ENCODE measurements at regions not wholly inside any gene's neighbourhood (a gene's known extent, or its start where the extent isn't known, plus 50 kb on each side); places are given as distances from the start of the nearest gene placed in this dataset.

DNA sequence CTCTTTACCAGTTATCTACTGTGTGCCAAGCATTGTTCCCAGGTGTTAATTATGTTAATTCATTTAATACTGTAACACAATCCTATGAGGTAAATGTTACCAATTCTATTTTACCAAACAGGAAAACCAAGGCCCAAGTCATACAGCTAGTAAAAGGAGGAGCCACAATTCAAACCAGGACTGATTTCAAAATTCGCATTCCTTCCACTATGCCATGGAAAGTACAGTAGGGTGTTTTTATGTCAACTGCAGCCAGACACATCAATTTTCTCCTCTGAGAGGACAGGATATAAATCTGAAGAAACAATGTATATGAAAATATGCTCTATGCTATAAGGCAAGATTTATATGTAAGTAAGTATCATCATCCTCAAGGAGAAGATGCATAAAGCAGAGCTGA is 104.3 kb downstream of the RPL27A start:
- TF ChIP-seq, protein P1, sequence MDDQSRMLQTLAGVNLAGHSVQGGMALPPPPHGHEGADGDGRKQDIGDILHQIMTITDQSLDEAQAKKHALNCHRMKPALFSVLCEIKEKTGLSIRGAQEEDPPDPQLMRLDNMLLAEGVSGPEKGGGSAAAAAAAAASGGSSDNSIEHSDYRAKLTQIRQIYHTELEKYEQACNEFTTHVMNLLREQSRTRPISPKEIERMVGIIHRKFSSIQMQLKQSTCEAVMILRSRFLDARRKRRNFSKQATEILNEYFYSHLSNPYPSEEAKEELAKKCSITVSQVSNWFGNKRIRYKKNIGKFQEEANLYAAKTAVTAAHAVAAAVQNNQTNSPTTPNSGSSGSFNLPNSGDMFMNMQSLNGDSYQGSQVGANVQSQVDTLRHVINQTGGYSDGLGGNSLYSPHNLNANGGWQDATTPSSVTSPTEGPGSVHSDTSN (IDR thresholded peaks at IDR 0.05) = no peak
- TF ChIP-seq, protein P2, sequence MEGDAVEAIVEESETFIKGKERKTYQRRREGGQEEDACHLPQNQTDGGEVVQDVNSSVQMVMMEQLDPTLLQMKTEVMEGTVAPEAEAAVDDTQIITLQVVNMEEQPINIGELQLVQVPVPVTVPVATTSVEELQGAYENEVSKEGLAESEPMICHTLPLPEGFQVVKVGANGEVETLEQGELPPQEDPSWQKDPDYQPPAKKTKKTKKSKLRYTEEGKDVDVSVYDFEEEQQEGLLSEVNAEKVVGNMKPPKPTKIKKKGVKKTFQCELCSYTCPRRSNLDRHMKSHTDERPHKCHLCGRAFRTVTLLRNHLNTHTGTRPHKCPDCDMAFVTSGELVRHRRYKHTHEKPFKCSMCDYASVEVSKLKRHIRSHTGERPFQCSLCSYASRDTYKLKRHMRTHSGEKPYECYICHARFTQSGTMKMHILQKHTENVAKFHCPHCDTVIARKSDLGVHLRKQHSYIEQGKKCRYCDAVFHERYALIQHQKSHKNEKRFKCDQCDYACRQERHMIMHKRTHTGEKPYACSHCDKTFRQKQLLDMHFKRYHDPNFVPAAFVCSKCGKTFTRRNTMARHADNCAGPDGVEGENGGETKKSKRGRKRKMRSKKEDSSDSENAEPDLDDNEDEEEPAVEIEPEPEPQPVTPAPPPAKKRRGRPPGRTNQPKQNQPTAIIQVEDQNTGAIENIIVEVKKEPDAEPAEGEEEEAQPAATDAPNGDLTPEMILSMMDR (IDR thresholded peaks at IDR 0.05) = peak; percentile 38
- no peak for TF ChIP-seq JUND (IDR thresholded peaks at IDR 0.05)
- no peaks in the 10 kb centered on the region for H3K27me3 ChIP-seq (ENCODE audit: insufficient read depth)
- H3K36me3 ChIP-seq (replicated peaks in 1 of 2; ENCODE audit: control insufficient read depth in 1 of 2, insufficient read depth in 2 of 2, low read length in 1 of 2) = peaks cover 0 to 8% of the 10 kb centered on the region in 2 experiments
- H3K4me3 ChIP-seq (ENCODE audit: low read depth in 2 of 2, low read length in 1 of 2) = no peak overlapping the region
- H3K4me1 ChIP-seq (ENCODE audit: control insufficient read depth in 1 of 2, insufficient read depth in 2 of 2, low read depth in 1 of 2, low read length in 1 of 2) = peaks cover 0 to 9% of the 10 kb centered on the region in 2 experiments; a peak in 2 of 4 replicates
- peaks cover 54% of the 10 kb centered on the region for H3K79me2 ChIP-seq (ENCODE audit: insufficient read depth)
- H3K9me2 ChIP-seq = no peaks in the 10 kb centered on the region
- no peak overlapping the region for H3K27ac ChIP-seq (ENCODE audit: low read depth in 2 of 2, low read length in 1 of 2)
- H3F3A ChIP-seq (replicated peaks; ENCODE audit: insufficient read depth) = peaks cover 4% of the 10 kb centered on the region
- CTCF ChIA-PET = interaction anchor here (1.0 to 1.5 kb wide), 5 partner anchors 8 to 173 kb away, joined by 3 to 5 read pairs (median 3); no protein-coding TSS in a partner anchor
- no peak overlapping the region for H3K4me2 ChIP-seq
- POLR2A ChIA-PET = no interaction called here
- WGBS (ENCODE audit: low lambda C conversion rate) = 95% methylated on average over 1 of the region's 1 CpG
- no peak for DNase-seq
- H3K9me3 ChIP-seq = no peaks in the 10 kb centered on the region
- peaks cover 6% of the 10 kb centered on the region; the same call in 1 of the 2 replicates for H4K20me1 ChIP-seq (ENCODE audit: insufficient read depth)
- H2AFZ ChIP-seq (ENCODE audit: low read depth) = no peak overlapping the region
- H3K9ac ChIP-seq = no peak overlapping the region

DNA sequence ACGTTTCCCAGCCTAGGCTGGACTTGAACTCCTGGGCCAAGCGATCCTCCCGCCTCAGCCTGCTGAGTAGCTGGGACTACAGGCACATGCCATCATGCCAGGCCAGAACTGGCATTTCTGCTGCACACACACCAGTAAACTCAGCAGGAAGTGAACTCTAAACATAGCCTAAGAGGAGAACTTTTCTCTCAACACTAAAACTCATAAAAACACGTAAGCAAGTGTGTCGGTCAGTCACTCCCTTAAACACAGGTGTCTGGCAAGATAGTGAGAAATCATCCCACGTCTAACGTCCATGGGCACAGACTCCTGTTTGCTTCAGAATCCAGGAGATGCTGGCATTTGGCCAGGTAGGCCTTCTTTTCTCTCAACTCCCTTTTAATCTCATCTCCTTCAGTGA is 104.8 kb downstream of the RPL27A start:
- Histone ChIP-seq H3K4me3 (ENCODE audit: low read depth in 2 of 2, low read length in 1 of 2) (no peak overlapping the region), H3K4me1 (ENCODE audit: control insufficient read depth in 1 of 2, insufficient read depth in 2 of 2, low read depth in 1 of 2, low read length in 1 of 2) (peaks cover 0 to 9% of the 10 kb centered on the region in 2 experiments; a peak in 2 of 4 replicates), H3K79me2 (ENCODE audit: insufficient read depth) (peaks cover 57% of the 10 kb centered on the region), H3K9ac (no peak overlapping the region), H3K9me3 (no peaks in the 10 kb centered on the region), H3K27me3 (ENCODE audit: insufficient read depth) (no peaks in the 10 kb centered on the region), H3F3A (replicated peaks; ENCODE audit: insufficient read depth) (peaks cover 4% of the 10 kb centered on the region), H2AFZ (ENCODE audit: low read depth) (no peak overlapping the region), H3K27ac (ENCODE audit: low read depth in 2 of 2, low read length in 1 of 2) (no peak overlapping the region), H3K4me2 (no peak overlapping the region), H4K20me1 (ENCODE audit: insufficient read depth) (peaks cover 6% of the 10 kb centered on the region; the same call in 1 of the 2 replicates), H3K9me2 (no peaks in the 10 kb centered on the region), H3K36me3 (replicated peaks in 1 of 2; ENCODE audit: control insufficient read depth in 1 of 2, insufficient read depth in 2 of 2, low read length in 1 of 2) (peaks cover 0 to 6% of the 10 kb centered on the region in 2 experiments)
- ChIA-PET CTCF (interaction anchor here (1.0 to 1.5 kb wide), 4 partner anchors 10 to 172 kb away, joined by 3 to 5 read pairs (median 3); no protein-coding TSS in a partner anchor), POLR2A (no interaction called here)
- no peak for TF ChIP-seq GABPA (IDR thresholded peaks at IDR 0.05; ENCODE audit: low read depth)
- TF ChIP-seq IRF3 (IDR thresholded peaks at IDR 0.05; ENCODE audit: low read depth, low read length) = no peak
- TF ChIP-seq YY1 (IDR thresholded peaks at IDR 0.05; ENCODE audit: low read depth) = no peak
- TF ChIP-seq TAF1 (IDR thresholded peaks at IDR 0.05; ENCODE audit: borderline replicate concordance, low read depth, low read length) = no peak
- no peak for TF ChIP-seq RCOR1 (IDR thresholded peaks at IDR 0.05; ENCODE audit: low read length)
- no peak for TF ChIP-seq MAX (IDR thresholded peaks at IDR 0.05; ENCODE audit: low read depth)
- TF ChIP-seq, protein P1 (IDR thresholded peaks at IDR 0.05) = no peak
- TF ChIP-seq RAD21 (IDR thresholded peaks at IDR 0.05; ENCODE audit: low read length) = no peak
- no peak for TF ChIP-seq GATA2 (CRISPR knock-in tag; IDR thresholded peaks at IDR 0.05)
- no peak for TF ChIP-seq FOSL2 (IDR thresholded peaks at IDR 0.05; ENCODE audit: borderline replicate concordance, low read depth)
- TF ChIP-seq RFX5 (IDR thresholded peaks at IDR 0.05; ENCODE audit: low read length) = no peak
- TF ChIP-seq, protein P3, sequence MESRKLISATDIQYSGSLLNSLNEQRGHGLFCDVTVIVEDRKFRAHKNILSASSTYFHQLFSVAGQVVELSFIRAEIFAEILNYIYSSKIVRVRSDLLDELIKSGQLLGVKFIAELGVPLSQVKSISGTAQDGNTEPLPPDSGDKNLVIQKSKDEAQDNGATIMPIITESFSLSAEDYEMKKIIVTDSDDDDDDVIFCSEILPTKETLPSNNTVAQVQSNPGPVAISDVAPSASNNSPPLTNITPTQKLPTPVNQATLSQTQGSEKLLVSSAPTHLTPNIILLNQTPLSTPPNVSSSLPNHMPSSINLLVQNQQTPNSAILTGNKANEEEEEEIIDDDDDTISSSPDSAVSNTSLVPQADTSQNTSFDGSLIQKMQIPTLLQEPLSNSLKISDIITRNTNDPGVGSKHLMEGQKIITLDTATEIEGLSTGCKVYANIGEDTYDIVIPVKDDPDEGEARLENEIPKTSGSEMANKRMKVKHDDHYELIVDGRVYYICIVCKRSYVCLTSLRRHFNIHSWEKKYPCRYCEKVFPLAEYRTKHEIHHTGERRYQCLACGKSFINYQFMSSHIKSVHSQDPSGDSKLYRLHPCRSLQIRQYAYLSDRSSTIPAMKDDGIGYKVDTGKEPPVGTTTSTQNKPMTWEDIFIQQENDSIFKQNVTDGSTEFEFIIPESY (IDR thresholded peaks at IDR 0.05; ENCODE audit: borderline replicate concordance, low read depth) = no peak
- 77% methylated on average over 7 of the region's 7 CpGs for WGBS (ENCODE audit: low lambda C conversion rate)
- no peak for DNase-seq
